Stimulated activated CD4-positive, alpha-beta T cell treated with anti-CD3 and anti-CD28 coated beads, TNF-alpha, amount 100 ng/mL, for 4 hours (primary cell): ENCODE measurements at regions not wholly inside any gene's neighbourhood (a gene's known extent, or its start where the extent isn't known, plus 50 kb on each side); places are given as distances from the start of the nearest gene placed in this dataset.

Source experiments
- DNase-seq, 3 experiments: peaks; one replicate each; pipeline ENCODE4 v3.0.0-alpha.2; 2020; ENCODE audit warnings: low read depth in 3 of 3

DNA sequence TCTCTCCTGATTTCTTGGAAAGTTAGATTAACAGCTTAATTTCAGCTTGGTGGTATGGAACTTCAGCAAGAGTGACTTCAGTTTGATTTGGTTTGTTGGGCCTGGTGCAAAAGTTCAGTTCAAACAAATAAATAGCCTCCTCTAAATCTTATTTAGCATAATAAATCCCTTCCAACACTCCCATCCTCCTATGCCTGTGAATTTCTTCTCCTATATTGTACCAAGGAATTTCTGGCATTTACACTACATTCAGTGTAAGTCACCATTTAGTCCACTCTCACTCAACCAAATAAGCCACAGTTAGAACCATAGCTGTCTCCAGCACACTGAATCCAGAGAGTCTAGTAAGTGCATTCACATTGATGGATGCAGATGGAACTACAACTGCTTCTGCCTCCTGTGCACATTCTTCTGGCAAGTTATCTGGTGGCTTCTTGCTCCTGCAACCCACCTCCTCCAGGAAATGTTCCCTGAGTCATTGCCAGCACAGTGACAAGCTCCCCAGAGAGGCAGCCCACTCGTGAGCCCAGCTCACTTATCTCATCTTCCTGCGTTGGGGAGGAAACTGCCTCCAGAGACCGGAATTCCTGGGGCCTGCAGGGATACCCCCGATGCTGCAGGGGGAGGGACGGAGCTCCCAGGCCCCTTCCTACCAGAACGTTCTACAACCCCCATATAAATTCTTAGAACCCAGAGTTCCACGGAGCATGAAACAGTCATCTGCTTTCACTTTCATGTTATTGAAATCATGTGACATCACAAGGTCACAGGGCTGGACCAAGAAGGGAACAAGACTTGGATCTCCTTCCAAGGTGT, 318.3 kb downstream of the PHKB start:
- peak in 2 of 3 experiments; percentile 7 to 10 for DNase-seq

DNA sequence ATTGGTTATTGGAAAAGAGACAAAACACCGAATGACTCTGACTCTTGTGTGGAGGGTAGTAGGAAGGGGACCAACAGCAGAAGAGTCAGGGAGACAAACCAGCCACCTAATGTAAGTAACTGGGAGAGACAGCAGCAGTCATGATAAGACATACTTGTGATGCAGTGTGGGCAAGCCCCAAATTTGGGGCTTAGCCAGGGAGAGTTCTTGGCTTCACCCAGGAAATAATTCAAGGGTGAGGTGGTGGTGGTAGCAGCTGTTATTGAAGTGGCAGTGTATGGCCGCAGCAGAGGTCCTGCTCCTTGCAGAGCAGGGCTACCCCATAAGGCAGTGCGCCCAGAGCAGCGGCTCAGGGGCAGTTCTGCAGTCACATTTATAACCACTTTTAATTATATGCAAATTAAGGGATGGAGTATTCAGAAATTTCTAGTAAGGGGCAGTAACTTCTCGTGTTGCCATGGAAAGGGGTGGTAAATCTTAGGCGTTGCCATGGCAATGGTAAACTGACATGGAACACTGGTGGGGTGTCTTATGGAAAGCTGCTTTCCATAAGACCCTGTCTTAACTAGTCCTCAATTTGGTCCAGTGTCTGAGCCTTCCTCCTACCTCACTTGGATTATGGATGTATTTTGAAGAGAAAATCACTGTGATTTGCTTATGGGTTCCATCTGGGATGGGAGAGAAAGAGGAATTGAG, 317.1 kb downstream of the PHKB start:
- DNase-seq = no peak

DNA sequence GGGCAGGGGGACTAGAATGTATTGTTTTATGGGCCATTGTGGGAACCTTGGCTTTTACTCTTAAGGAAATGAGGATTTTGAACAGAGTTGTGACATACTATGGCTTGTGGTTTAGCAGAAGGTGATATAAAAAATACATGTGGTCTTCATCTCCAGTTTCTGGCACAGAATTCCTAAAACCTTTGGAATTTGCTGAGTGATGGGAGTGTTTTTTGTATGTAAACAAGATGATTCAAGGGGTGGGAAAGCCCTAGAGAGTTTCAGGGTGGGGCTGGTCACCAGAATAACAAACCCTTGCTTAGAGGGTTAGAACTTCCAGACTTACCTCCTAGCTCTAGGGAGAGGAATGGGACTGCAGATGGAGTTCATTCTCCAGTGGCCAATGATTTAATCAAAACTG, 316.1 kb downstream of the PHKB start:
- DNase-seq = no peak

DNA sequence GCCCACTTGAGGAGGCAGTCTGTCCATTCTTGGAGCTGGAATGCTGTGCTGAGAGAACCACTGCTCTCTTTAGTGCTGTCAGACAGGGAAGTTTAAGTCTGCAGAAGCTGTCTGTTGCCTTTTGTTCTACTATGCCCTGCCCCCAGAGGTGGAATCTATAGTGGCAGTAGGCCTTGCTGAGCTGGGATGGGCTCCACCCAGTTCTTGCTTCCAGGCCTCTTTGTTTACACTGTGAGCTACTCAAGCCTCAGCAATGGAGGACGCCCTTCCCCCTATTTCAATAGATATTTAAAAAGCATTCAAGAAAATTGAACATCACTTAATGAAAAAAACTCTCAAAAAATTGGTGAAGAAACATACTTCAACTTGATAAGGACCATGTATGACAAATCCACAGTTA, 313.5 kb downstream of the PHKB start:
- no peak for DNase-seq

DNA sequence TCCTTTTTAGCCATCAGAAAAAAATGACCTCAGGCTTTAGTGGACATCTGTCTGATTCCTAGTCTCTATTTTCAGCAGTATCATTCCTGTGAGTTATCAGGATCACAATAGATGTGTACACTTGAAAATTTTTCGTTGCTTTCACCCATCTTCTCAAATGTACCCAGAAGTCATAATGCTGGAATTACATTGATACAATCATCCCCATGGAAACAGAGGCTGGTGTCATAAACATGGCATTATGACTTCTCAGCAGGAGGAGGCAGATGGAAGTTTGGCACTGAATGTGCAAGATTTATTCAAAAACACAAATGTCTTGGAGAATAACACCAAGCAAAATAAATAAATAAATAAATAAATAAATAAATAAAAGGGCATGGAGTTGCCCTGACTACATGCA, 292.5 kb downstream of the PHKB start:
- DNase-seq = no peak
